HEK293 (cell line): ENCODE measurements at regions not wholly inside any gene's neighbourhood (a gene's known extent, or its start where the extent isn't known, plus 50 kb on each side); places are given as distances from the start of the nearest gene placed in this dataset.

Experiments
- CTCF ChIA-PET: fragments of 350-600 bp; formaldehyde crosslinking; extraction: SDS; loops from one replicate; lab custom pipeline; 2021; ENCODE audit warnings: antibody characterized with exemption; lab: Yijun Ruan, JAX
- POLR2A ChIA-PET: fragments of 300-600 bp; formaldehyde crosslinking; extraction: SDS; loops from one replicate; lab custom pipeline; 2020; ENCODE audit warnings: antibody characterized with exemption, inconsistent platforms; lab: Yijun Ruan, JAX
- H3K27ac ChIP-seq: fragments of 200-500 bp; sonication (Bioruptor generic); 2 replicates; pipeline ENCODE4 v1.5.1; 2014; ENCODE audit warnings: low read depth, low read length, control low read depth, inconsistent platforms; ENCODE audit errors: extremely low read depth
- H3K36me3 ChIP-seq, 2 experiments: fragments of 200-500 bp in 1 of 2; sonication (Bioruptor generic) in 1 of 2; 1 replicate in 1 of 2; 2 replicates in 1 of 2; pipeline ENCODE4 v1.5.1; 2014 to 2017; ENCODE audit warnings: inconsistent platforms in 2 of 2, low read length in 2 of 2; ENCODE audit not compliant: control insufficient read depth in 2 of 2, insufficient read depth in 1 of 2
- H3K4me1 ChIP-seq: fragments of 200-500 bp; sonication (Bioruptor generic); 2 replicates; pipeline ENCODE4 v1.5.1; 2014; ENCODE audit warnings: mild to moderate bottlenecking, low read length, inconsistent platforms; ENCODE audit not compliant: control insufficient read depth, insufficient read depth
- H3K4me3 ChIP-seq: 2 replicates; pipeline ENCODE4 v1.5.1; 2011; ENCODE audit warnings: low read depth, mild to moderate bottlenecking, control low read depth, low read length, moderate library complexity
- H3K9me3 ChIP-seq: fragments of 200-500 bp; sonication (Bioruptor generic); 2 replicates; pipeline ENCODE4 v1.5.1; 2014; ENCODE audit warnings: low read depth, low read length, inconsistent platforms; ENCODE audit not compliant: control insufficient read depth, insufficient read depth
- GLI2 ChIP-seq: fragments of 450-650 bp; formaldehyde crosslinking; IDR thresholded peaks from 2 replicates; pipeline ENCODE4; 2017; ENCODE audit warnings: missing biosample characterization, missing genetic modification characterization, low read depth, borderline replicate concordance
- PBX3 ChIP-seq: sonication (generic); formaldehyde crosslinking; IDR thresholded peaks from 2 replicates; pipeline ENCODE4 v1.8.1; 2022; ENCODE audit warnings: mild to moderate bottlenecking, moderate library complexity, missing genetic modification reagents
- SP3 ChIP-seq: fragments of 450-650 bp; formaldehyde crosslinking; IDR thresholded peaks from 2 replicates; pipeline ENCODE4 v1.5.1; 2016; ENCODE audit warnings: missing biosample characterization, missing genetic modification characterization
- TCF7L2 ChIP-seq: IDR thresholded peaks from 2 replicates; pipeline ENCODE4 v1.6.1; 2011; ENCODE audit warnings: low read depth, mild to moderate bottlenecking, inconsistent platforms, low read length, moderate library complexity, borderline replicate concordance
- ZBTB21 ChIP-seq: fragments of 450-650 bp; formaldehyde crosslinking; IDR thresholded peaks from 2 replicates; pipeline ENCODE4 v1.5.1; 2017; ENCODE audit warnings: missing biosample characterization, missing genetic modification characterization
- ZBTB48 ChIP-seq: fragments of 450-650 bp; formaldehyde crosslinking; IDR thresholded peaks from 2 replicates; pipeline ENCODE4 v1.5.1; 2016; ENCODE audit warnings: missing biosample characterization, missing genetic modification characterization
- ZFP69B ChIP-seq: fragments of 450-650 bp; formaldehyde crosslinking; IDR thresholded peaks from 2 replicates; pipeline ENCODE4 v1.5.1; 2016; ENCODE audit warnings: missing biosample characterization, missing genetic modification characterization
- ZNF10 ChIP-seq: fragments of 450-650 bp; formaldehyde crosslinking; IDR thresholded peaks from 2 replicates; pipeline ENCODE4 v1.5.1; 2017; ENCODE audit warnings: missing biosample characterization, missing genetic modification characterization
- ZNF140 ChIP-seq: fragments of 450-650 bp; formaldehyde crosslinking; IDR thresholded peaks from 2 replicates; pipeline ENCODE4 v1.5.1; 2016; ENCODE audit warnings: missing biosample characterization, missing genetic modification characterization
- ZNF146 ChIP-seq: fragments of 450-650 bp; formaldehyde crosslinking; IDR thresholded peaks from 2 replicates; pipeline ENCODE4 v1.5.1; 2016; ENCODE audit warnings: missing biosample characterization, missing genetic modification characterization
- ZNF184 ChIP-seq: fragments of 450-650 bp; IDR thresholded peaks from 2 replicates; pipeline ENCODE4 v1.5.1; 2018; ENCODE audit warnings: missing biosample characterization, mild to moderate bottlenecking, missing genetic modification characterization
- ZNF404 ChIP-seq: fragments of 450-650 bp; formaldehyde crosslinking; IDR thresholded peaks from 2 replicates; pipeline ENCODE4 v1.5.1; 2017; ENCODE audit warnings: missing biosample characterization, missing genetic modification characterization
- ZNF473 ChIP-seq: fragments of 450-650 bp; formaldehyde crosslinking; IDR thresholded peaks from 2 replicates; pipeline ENCODE4 v1.5.1; 2017; ENCODE audit warnings: missing biosample characterization, missing genetic modification characterization
- ZNF549 ChIP-seq: fragments of 450-650 bp; IDR thresholded peaks from 2 replicates; pipeline ENCODE4 v1.5.1; 2018; ENCODE audit warnings: missing biosample characterization, missing genetic modification characterization, mild to moderate bottlenecking, inconsistent platforms, moderate library complexity
- ZNF701 ChIP-seq: fragments of 450-650 bp; formaldehyde crosslinking; IDR thresholded peaks from 2 replicates; pipeline ENCODE4 v1.5.1; 2016; ENCODE audit warnings: missing biosample characterization, missing genetic modification characterization
- ZNF768 ChIP-seq: fragments of 450-650 bp; formaldehyde crosslinking; IDR thresholded peaks from 2 replicates; pipeline ENCODE4 v1.5.1; 2018; ENCODE audit warnings: missing biosample characterization, mild to moderate bottlenecking, missing genetic modification characterization
- ZNF785 ChIP-seq: fragments of 450-650 bp; formaldehyde crosslinking; IDR thresholded peaks from 2 replicates; pipeline ENCODE4 v1.5.1; 2016; ENCODE audit warnings: missing biosample characterization, missing genetic modification characterization
- ZSCAN16 ChIP-seq: fragments of 450-650 bp; formaldehyde crosslinking; IDR thresholded peaks from 2 replicates; pipeline ENCODE4 v1.5.1; 2016; ENCODE audit warnings: missing biosample characterization, missing genetic modification characterization
- TF ChIP-seq, protein P1 (sequence below): fragments of 450-650 bp; formaldehyde crosslinking; IDR thresholded peaks from 2 replicates; pipeline ENCODE4 v1.5.1; 2016; ENCODE audit warnings: missing biosample characterization, missing genetic modification characterization
- TF ChIP-seq, protein P2 (sequence below): fragments of 450-650 bp; formaldehyde crosslinking; conservative IDR thresholded peaks from 2 replicates; pipeline ENCODE4 v1.5.1; 2016; ENCODE audit warnings: low read depth, missing biosample characterization, missing genetic modification characterization
- TF ChIP-seq, protein P3 (sequence below): fragments of 450-650 bp; formaldehyde crosslinking; IDR thresholded peaks from 2 replicates; pipeline ENCODE4 v1.5.1; 2016; ENCODE audit warnings: missing biosample characterization, missing genetic modification characterization, low read depth
- TF ChIP-seq, protein P4 (sequence below): fragments of 450-650 bp; formaldehyde crosslinking; IDR thresholded peaks from 2 replicates; pipeline ENCODE4 v1.5.1; 2016; ENCODE audit warnings: missing biosample characterization, missing genetic modification characterization

- TF ChIP-seq ZNF140 (tag by site-specific recombination): no peak
- TF ChIP-seq, protein P1, sequence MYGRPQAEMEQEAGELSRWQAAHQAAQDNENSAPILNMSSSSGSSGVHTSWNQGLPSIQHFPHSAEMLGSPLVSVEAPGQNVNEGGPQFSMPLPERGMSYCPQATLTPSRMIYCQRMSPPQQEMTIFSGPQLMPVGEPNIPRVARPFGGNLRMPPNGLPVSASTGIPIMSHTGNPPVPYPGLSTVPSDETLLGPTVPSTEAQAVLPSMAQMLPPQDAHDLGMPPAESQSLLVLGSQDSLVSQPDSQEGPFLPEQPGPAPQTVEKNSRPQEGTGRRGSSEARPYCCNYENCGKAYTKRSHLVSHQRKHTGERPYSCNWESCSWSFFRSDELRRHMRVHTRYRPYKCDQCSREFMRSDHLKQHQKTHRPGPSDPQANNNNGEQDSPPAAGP (tag by site-specific recombination): no peak; the same call in 1 of the 2 replicates
- TF ChIP-seq ZBTB21: no peak
- TF ChIP-seq GLI2 (tag by site-specific recombination): no peak
- no peak for TF ChIP-seq ZNF146
- no peak for TF ChIP-seq SP3
- no peak for TF ChIP-seq ZFP69B (tag by site-specific recombination)
- no peak for TF ChIP-seq ZSCAN16
Measured at GRCh38 chr5:17096952-17097695, 120.3 kb upstream of the BASP1 start (continued).

GRCh38 chr5:17099946-17100345 lies 117.5 kb upstream of the BASP1 start:
- TF ChIP-seq ZNF549 (tag by site-specific recombination): no peak
- TF ChIP-seq ZNF473 (tag by site-specific recombination): no peak
- no peak for TF ChIP-seq ZNF184 (tag by site-specific recombination)
- no peak for TF ChIP-seq PBX3
- TF ChIP-seq, protein P2, sequence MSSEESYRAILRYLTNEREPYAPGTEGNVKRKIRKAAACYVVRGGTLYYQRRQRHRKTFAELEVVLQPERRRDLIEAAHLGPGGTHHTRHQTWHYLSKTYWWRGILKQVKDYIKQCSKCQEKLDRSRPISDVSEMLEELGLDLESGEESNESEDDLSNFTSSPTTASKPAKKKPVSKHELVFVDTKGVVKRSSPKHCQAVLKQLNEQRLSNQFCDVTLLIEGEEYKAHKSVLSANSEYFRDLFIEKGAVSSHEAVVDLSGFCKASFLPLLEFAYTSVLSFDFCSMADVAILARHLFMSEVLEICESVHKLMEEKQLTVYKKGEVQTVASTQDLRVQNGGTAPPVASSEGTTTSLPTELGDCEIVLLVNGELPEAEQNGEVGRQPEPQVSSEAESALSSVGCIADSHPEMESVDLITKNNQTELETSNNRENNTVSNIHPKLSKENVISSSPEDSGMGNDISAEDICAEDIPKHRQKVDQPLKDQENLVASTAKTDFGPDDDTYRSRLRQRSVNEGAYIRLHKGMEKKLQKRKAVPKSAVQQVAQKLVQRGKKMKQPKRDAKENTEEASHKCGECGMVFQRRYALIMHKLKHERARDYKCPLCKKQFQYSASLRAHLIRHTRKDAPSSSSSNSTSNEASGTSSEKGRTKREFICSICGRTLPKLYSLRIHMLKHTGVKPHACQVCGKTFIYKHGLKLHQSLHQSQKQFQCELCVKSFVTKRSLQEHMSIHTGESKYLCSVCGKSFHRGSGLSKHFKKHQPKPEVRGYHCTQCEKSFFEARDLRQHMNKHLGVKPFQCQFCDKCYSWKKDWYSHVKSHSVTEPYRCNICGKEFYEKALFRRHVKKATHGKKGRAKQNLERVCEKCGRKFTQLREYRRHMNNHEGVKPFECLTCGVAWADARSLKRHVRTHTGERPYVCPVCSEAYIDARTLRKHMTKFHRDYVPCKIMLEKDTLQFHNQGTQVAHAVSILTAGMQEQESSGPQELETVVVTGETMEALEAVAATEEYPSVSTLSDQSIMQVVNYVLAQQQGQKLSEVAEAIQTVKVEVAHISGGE (tag by site-specific recombination): no peak
- TF ChIP-seq ZNF404: no peak
- TF ChIP-seq ZSCAN16: no peak
- no peak for TF ChIP-seq ZNF701 (tag by site-specific recombination)
- no peak for TF ChIP-seq ZNF10 (tag by site-specific recombination)
- TF ChIP-seq, protein P3, sequence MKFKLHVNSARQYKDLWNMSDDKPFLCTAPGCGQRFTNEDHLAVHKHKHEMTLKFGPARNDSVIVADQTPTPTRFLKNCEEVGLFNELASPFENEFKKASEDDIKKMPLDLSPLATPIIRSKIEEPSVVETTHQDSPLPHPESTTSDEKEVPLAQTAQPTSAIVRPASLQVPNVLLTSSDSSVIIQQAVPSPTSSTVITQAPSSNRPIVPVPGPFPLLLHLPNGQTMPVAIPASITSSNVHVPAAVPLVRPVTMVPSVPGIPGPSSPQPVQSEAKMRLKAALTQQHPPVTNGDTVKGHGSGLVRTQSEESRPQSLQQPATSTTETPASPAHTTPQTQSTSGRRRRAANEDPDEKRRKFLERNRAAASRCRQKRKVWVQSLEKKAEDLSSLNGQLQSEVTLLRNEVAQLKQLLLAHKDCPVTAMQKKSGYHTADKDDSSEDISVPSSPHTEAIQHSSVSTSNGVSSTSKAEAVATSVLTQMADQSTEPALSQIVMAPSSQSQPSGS (tag by site-specific recombination): no peak
- no peak for TF ChIP-seq ZNF146
- no peak for TF ChIP-seq TCF7L2
- TF ChIP-seq ZNF785: no peak
- TF ChIP-seq, protein P4, sequence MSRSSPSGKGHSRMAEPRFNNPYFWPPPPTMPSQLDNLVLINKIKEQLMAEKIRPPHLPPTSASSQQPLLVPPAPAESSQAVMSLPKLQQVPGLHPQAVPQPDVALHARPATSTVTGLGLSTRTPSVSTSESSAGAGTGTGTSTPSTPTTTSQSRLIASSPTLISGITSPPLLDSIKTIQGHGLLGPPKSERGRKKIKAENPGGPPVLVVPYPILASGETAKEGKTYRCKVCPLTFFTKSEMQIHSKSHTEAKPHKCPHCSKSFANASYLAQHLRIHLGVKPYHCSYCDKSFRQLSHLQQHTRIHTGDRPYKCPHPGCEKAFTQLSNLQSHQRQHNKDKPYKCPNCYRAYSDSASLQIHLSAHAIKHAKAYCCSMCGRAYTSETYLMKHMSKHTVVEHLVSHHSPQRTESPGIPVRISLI: no peak
- TF ChIP-seq ZBTB48 (tag by site-specific recombination): no peak
- no peak for TF ChIP-seq GLI2 (tag by site-specific recombination)
- TF ChIP-seq ZNF768 (tag by site-specific recombination): no peak
- Histone ChIP-seq H3K4me1 (peaks cover 4% of the 10 kb centered on the region), H3K36me3 (no peaks in the 10 kb centered on the region), H3K4me3 (no peak overlapping the region), H3K27ac (no peak overlapping the region), H3K9me3 (no peaks in the 10 kb centered on the region)
- POLR2A ChIA-PET: no interaction called here
- CTCF ChIA-PET: no interaction called here
